ENCODE measurements at regions not wholly inside any gene's neighbourhood (a gene's known extent, or its start where the extent isn't known, plus 50 kb on each side); places are given as distances from the start of the nearest gene placed in this dataset.

- no peaks in the 10 kb centered on the region for H3K4me1 ChIP-seq
- no peaks in the 10 kb centered on the region for H3K36me3 ChIP-seq
- no peaks in the 10 kb centered on the region for H3K27me3 ChIP-seq (ENCODE audit: low read depth)
- intact Hi-C loops (cut with DNase I): no loop called here
- no peaks in the 10 kb centered on the region for H3K9me3 ChIP-seq
- ATAC-seq (no peak), DNase-seq (no peak)
- TF ChIP-seq, protein P1, sequence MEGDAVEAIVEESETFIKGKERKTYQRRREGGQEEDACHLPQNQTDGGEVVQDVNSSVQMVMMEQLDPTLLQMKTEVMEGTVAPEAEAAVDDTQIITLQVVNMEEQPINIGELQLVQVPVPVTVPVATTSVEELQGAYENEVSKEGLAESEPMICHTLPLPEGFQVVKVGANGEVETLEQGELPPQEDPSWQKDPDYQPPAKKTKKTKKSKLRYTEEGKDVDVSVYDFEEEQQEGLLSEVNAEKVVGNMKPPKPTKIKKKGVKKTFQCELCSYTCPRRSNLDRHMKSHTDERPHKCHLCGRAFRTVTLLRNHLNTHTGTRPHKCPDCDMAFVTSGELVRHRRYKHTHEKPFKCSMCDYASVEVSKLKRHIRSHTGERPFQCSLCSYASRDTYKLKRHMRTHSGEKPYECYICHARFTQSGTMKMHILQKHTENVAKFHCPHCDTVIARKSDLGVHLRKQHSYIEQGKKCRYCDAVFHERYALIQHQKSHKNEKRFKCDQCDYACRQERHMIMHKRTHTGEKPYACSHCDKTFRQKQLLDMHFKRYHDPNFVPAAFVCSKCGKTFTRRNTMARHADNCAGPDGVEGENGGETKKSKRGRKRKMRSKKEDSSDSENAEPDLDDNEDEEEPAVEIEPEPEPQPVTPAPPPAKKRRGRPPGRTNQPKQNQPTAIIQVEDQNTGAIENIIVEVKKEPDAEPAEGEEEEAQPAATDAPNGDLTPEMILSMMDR (IDR thresholded peaks at IDR 0.05): no peak
- no peak overlapping the region for H3K4me3 ChIP-seq
- H3K27ac ChIP-seq: no peak overlapping the region
Measured at GRCh38 chr18:43702399-43702798, 425.1 kb upstream of the SYT4 start.

DNA sequence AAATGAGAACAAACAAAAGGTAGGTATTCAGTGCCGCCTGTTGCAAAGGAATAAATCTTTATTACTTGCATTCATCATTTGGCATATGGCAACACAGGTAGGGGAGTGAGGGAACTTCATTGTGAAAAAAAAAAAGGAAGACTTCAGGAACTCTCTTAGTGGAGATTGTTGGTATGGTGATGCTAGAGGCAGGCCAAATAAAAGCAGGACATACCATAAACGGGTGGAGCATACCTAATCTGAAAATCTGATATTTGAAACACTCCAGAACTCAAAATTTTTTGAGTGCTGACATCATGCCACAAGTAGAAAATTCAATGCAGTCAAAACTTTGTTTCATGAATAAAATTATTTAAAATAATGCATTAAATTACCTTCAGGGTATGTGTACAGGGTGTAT is 425.8 kb upstream of the SYT4 start:
- no peaks in the 10 kb centered on the region for H3K36me3 ChIP-seq
- TF ChIP-seq, protein P1 (IDR thresholded peaks at IDR 0.05): no peak
- no peaks in the 10 kb centered on the region for H3K4me1 ChIP-seq
- DNase-seq (no peak), ATAC-seq (no peak)
- no peak overlapping the region for H3K4me3 ChIP-seq
- no peaks in the 10 kb centered on the region for H3K9me3 ChIP-seq
- no peaks in the 10 kb centered on the region for H3K27me3 ChIP-seq (ENCODE audit: low read depth)
- intact Hi-C loops (cut with DNase I): no loop called here
- H3K27ac ChIP-seq: no peak overlapping the region

- no peaks in the 10 kb centered on the region for H3K4me1 ChIP-seq
- TF ChIP-seq, protein P1 (IDR thresholded peaks at IDR 0.05): no peak
- no peak for ATAC-seq
- H3K4me3 ChIP-seq: no peak overlapping the region
- H3K9me3 ChIP-seq: no peaks in the 10 kb centered on the region
- no peaks in the 10 kb centered on the region for H3K36me3 ChIP-seq
- intact Hi-C loops (cut with DNase I): no loop called here
- H3K27ac ChIP-seq: no peak overlapping the region
- DNase-seq: no peak
- H3K27me3 ChIP-seq (ENCODE audit: low read depth): no peaks in the 10 kb centered on the region
Measured at GRCh38 chr18:43705850-43706249, 428.6 kb upstream of the SYT4 start.

- DNase-seq: no peak
- Histone ChIP-seq H3K36me3 (no peaks in the 10 kb centered on the region), H3K9me3 (no peaks in the 10 kb centered on the region), H3K4me3 (no peak overlapping the region), H3K4me1 (no peaks in the 10 kb centered on the region), H3K27me3 (ENCODE audit: low read depth) (no peaks in the 10 kb centered on the region), H3K27ac (no peak overlapping the region)
- TF ChIP-seq, protein P1 (IDR thresholded peaks at IDR 0.05): no peak
- intact Hi-C loops (cut with DNase I): no loop called here
- no peak for ATAC-seq
Measured at GRCh38 chr18:43710135-43710534, 432.8 kb upstream of the SYT4 start.

DNA sequence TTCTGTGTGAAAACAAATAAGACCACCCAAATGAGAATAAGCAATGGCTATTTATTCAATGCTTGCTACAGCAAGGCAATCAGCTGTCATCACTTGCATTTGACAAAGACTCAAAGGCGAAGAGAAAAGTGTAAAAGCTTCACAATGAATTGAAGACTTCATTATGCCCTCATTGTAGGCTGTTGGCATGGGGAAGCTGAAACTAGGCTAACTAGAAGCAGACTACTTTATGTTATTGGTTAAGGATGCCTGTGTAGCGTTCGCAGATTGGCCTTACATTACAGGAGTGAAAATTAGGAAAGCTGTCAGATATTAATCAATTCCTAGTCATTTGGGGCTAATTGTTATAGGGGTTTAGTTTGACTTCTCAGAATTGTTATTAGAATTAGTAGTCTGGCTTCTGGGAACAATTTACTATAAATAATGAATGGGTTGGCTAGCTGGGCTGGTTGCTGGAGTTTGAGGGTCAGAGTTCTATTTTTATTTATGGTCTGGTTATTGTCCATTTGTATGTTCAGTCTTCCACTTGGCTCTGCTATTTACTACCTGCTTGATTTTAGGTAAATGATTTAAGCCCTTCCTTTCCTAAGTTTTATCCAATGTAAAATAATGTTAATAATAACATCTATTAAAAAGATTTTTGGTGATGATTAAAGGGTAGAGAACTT is 437.2 kb upstream of the SYT4 start:
- ATAC-seq (no peak), DNase-seq (no peak)
- no peak overlapping the region for H3K27ac ChIP-seq
- no peaks in the 10 kb centered on the region for H3K9me3 ChIP-seq
- no peaks in the 10 kb centered on the region for H3K36me3 ChIP-seq
- TF ChIP-seq, protein P1 (IDR thresholded peaks at IDR 0.05): no peak
- H3K4me1 ChIP-seq: no peaks in the 10 kb centered on the region
- no peaks in the 10 kb centered on the region for H3K27me3 ChIP-seq (ENCODE audit: low read depth)
- no peak overlapping the region for H3K4me3 ChIP-seq
- intact Hi-C loops (cut with DNase I): no loop called here

Measured in lower lobe of right lung (tissue), 2 donors.